Astrocyte (in vitro differentiated cells and primary cell): ENCODE measurements at regions not wholly inside any gene's neighbourhood (a gene's known extent, or its start where the extent isn't known, plus 50 kb on each side); places are given as distances from the start of the nearest gene placed in this dataset.

ENCODE experiments used
- DNase-seq: peaks from one replicate; pipeline ENCODE4 v3.0.0-alpha.2; 2010; ENCODE audit warnings: low read depth
- FAIRE-seq: peaks from 2 replicates; lab custom pipeline; 2011; peaks lifted over from hg19 to GRCh38; lab: Jason Lieb, UNC
- H2AFZ ChIP-seq: 2 replicates; pipeline ENCODE4 v1.6.0; 2012; ENCODE audit warnings: low read depth, low read length, inconsistent platforms
- H3K27ac ChIP-seq: 2 replicates; pipeline ENCODE4 v1.5.1; 2011; ENCODE audit warnings: low read depth, low read length, inconsistent platforms
- H3K27me3 ChIP-seq: 2 replicates; pipeline ENCODE4 v1.6.0; 2011; ENCODE audit warnings: low read length, inconsistent platforms; ENCODE audit not compliant: insufficient read depth
- H3K36me3 ChIP-seq: 2 replicates; pipeline ENCODE4 v1.5.1; 2011; ENCODE audit warnings: low read length, inconsistent platforms; ENCODE audit not compliant: insufficient read depth
- H3K4me1 ChIP-seq: 2 replicates; pipeline ENCODE4 v1.5.1; 2011; ENCODE audit warnings: low read length, inconsistent platforms; ENCODE audit not compliant: insufficient read depth
- H3K4me2 ChIP-seq: 2 replicates; pipeline ENCODE4 v1.6.0; 2012; ENCODE audit warnings: low read length, inconsistent platforms
- H3K4me3 ChIP-seq: 2 replicates; pipeline ENCODE4 v1.5.1; 2011; ENCODE audit warnings: low read depth, mild to moderate bottlenecking, low read length, inconsistent platforms; ENCODE audit not compliant: insufficient read depth
- H3K79me2 ChIP-seq: 2 replicates; pipeline ENCODE4 v1.6.0; 2012; ENCODE audit warnings: mild to moderate bottlenecking, low read length, inconsistent platforms; ENCODE audit not compliant: insufficient read depth
- H3K9ac ChIP-seq: 2 replicates; pipeline ENCODE4 v1.6.0; 2012; ENCODE audit warnings: mild to moderate bottlenecking, low read length, inconsistent platforms
- H3K9me3 ChIP-seq: 2 replicates; pipeline ENCODE4 v1.5.1; 2012; ENCODE audit warnings: low read depth, mild to moderate bottlenecking, low read length, inconsistent platforms; ENCODE audit not compliant: insufficient read depth
- H4K20me1 ChIP-seq: 2 replicates; pipeline ENCODE4 v1.6.0; 2012; ENCODE audit warnings: low read length, inconsistent platforms; ENCODE audit not compliant: insufficient read depth
- H3K27ac Mint-ChIP-seq: one replicate; pipeline ENCODE4 v1.8.0; 2021; ENCODE audit warnings: mild to moderate bottlenecking, mixed read lengths; ENCODE audit not compliant: unreplicated experiment
- H3K27me3 Mint-ChIP-seq: one replicate; pipeline ENCODE4 v1.8.0; 2021; ENCODE audit warnings: low read depth, mixed read lengths; ENCODE audit not compliant: unreplicated experiment
- H3K36me3 Mint-ChIP-seq: one replicate; pipeline ENCODE4 v1.8.0; 2021; ENCODE audit warnings: low read depth, mixed read lengths; ENCODE audit not compliant: unreplicated experiment
- H3K4me1 Mint-ChIP-seq: one replicate; pipeline ENCODE4 v1.8.0; 2021; ENCODE audit warnings: low read depth, mixed read lengths; ENCODE audit not compliant: unreplicated experiment
- H3K4me3 Mint-ChIP-seq: one replicate; pipeline ENCODE4 v1.8.0; 2021; ENCODE audit warnings: mild to moderate bottlenecking, moderate library complexity, mixed read lengths; ENCODE audit not compliant: unreplicated experiment
- H3K9me3 Mint-ChIP-seq: one replicate; pipeline ENCODE4 v1.8.0; 2021; ENCODE audit warnings: mild to moderate bottlenecking, mixed read lengths; ENCODE audit not compliant: unreplicated experiment
- CTCF ChIP-seq: IDR thresholded peaks from 2 replicates; pipeline ENCODE4 v1.5.1; 2011; ENCODE audit warnings: low read depth, mild to moderate bottlenecking, inconsistent platforms, low read length, moderate library complexity; ENCODE audit not compliant: insufficient read depth
- EZH2 ChIP-seq: IDR thresholded peaks from 2 replicates; pipeline ENCODE4 v1.6.1; 2012; ENCODE audit warnings: mild to moderate bottlenecking, low read length, inconsistent platforms; ENCODE audit not compliant: insufficient read depth

GRCh38 chr2:44881856-44882255, 59.6 kb upstream of the SIX3 start:
- no peaks in the 10 kb centered on the region for H3K79me2 ChIP-seq
- H3K9me3 ChIP-seq: no peaks in the 10 kb centered on the region
- H3K36me3 ChIP-seq: no peaks in the 10 kb centered on the region
- FAIRE-seq: no peak
- no peak overlapping the region for H3K4me2 ChIP-seq
- H3K27ac ChIP-seq: no peak overlapping the region
- no peak overlapping the region for H3K4me3 Mint-ChIP-seq
- no peaks in the 10 kb centered on the region for H4K20me1 ChIP-seq
- no peak for DNase-seq
- no peaks in the 10 kb centered on the region for H3K4me1 ChIP-seq
- no peaks in the 10 kb centered on the region for H3K9me3 Mint-ChIP-seq
- H3K27me3 Mint-ChIP-seq: peaks cover 27% of the 10 kb centered on the region
- TF ChIP-seq EZH2: no peak
- no peak for TF ChIP-seq CTCF
- H3K27me3 ChIP-seq: peaks cover 10% of the 10 kb centered on the region
- no peak overlapping the region for H3K9ac ChIP-seq
- no peak overlapping the region for H3K27ac Mint-ChIP-seq
- no peaks in the 10 kb centered on the region for H3K36me3 Mint-ChIP-seq
- H3K4me3 ChIP-seq: no peak overlapping the region
- no peaks in the 10 kb centered on the region for H3K4me1 Mint-ChIP-seq
- H2AFZ ChIP-seq: no peak overlapping the region

GRCh38 chr2:44883356-44883755, 58.1 kb upstream of the SIX3 start:
- Histone ChIP-seq H3K36me3 (no peaks in the 10 kb centered on the region), H2AFZ (no peak overlapping the region), H3K4me2 (no peak overlapping the region), H3K4me3 (no peak overlapping the region), H3K9ac (no peak overlapping the region), H4K20me1 (no peaks in the 10 kb centered on the region), H3K4me1 (no peaks in the 10 kb centered on the region), H3K27me3 (peaks cover 13% of the 10 kb centered on the region), H3K9me3 (no peaks in the 10 kb centered on the region), H3K27ac (no peak overlapping the region), H3K79me2 (no peaks in the 10 kb centered on the region)
- no peak for DNase-seq
- no peaks in the 10 kb centered on the region for H3K36me3 Mint-ChIP-seq
- no peaks in the 10 kb centered on the region for H3K4me1 Mint-ChIP-seq
- no peaks in the 10 kb centered on the region for H3K9me3 Mint-ChIP-seq
- no peak overlapping the region for H3K27ac Mint-ChIP-seq
- FAIRE-seq: no peak
- TF ChIP-seq CTCF: no peak
- no peak for TF ChIP-seq EZH2
- peaks cover 22% of the 10 kb centered on the region for H3K27me3 Mint-ChIP-seq
- H3K4me3 Mint-ChIP-seq: no peak overlapping the region

- no peak for TF ChIP-seq EZH2
- TF ChIP-seq CTCF: no peak
Observed at GRCh38 chr2:44884231-44884630, 57.3 kb upstream of the SIX3 start.

More at GRCh38 chr2:44884231-44884630, 57.3 kb upstream of the SIX3 start:
- DNase-seq: no peak
- no peak overlapping the region for H2AFZ ChIP-seq
- no peak overlapping the region for H3K4me3 Mint-ChIP-seq
- no peaks in the 10 kb centered on the region for H3K4me1 Mint-ChIP-seq
- no peak overlapping the region for H3K27ac Mint-ChIP-seq
- no peak overlapping the region for H3K4me3 ChIP-seq
- H3K27me3 Mint-ChIP-seq: peaks cover 14% of the 10 kb centered on the region
- H3K9me3 ChIP-seq: no peaks in the 10 kb centered on the region
- H3K27ac ChIP-seq: no peak overlapping the region
- no peak overlapping the region for H3K9ac ChIP-seq
- no peaks in the 10 kb centered on the region for H3K36me3 Mint-ChIP-seq
- peaks cover 13% of the 10 kb centered on the region for H3K27me3 ChIP-seq
- no peaks in the 10 kb centered on the region for H3K36me3 ChIP-seq
- no peak for FAIRE-seq
- H3K79me2 ChIP-seq: no peaks in the 10 kb centered on the region
- H3K4me1 ChIP-seq: no peaks in the 10 kb centered on the region
- no peaks in the 10 kb centered on the region for H3K9me3 Mint-ChIP-seq
- no peak overlapping the region for H3K4me2 ChIP-seq
- H4K20me1 ChIP-seq: no peaks in the 10 kb centered on the region
